SK-N-SH treated with all-trans-retinoic acid at 6 μM for 48 hours (cell line): ENCODE measurements at regions not wholly inside any gene's neighbourhood (a gene's known extent, or its start where the extent isn't known, plus 50 kb on each side); places are given as distances from the start of the nearest gene placed in this dataset.

Source experiments
- ATAC-seq: fragments of 200-7000 bp; cut with Tn5 transposase; 3 replicates; pipeline ENCODE4 v1.9.1; 2020; ENCODE audit warnings: mild to moderate bottlenecking, moderate library complexity
- ARNTL ChIP-seq: fragments of 450-650 bp; formaldehyde crosslinking; IDR thresholded peaks from 2 replicates; pipeline ENCODE4 v1.5.0; 2020; ENCODE audit warnings: low read depth, mild to moderate bottlenecking, moderate library complexity, borderline replicate concordance
- BACH2 ChIP-seq: fragments of 250-450 bp; sonication (Bioruptor Pico); IDR thresholded peaks from 2 replicates; pipeline ENCODE4 v1.9.0; 2021; ENCODE audit warnings: mild to moderate bottlenecking, borderline replicate concordance
- CSDC2 ChIP-seq: fragments of 250-450 bp; sonication (Bioruptor Pico); IDR thresholded peaks from 2 replicates; pipeline ENCODE4 v1.5.0; 2020; ENCODE audit warnings: mild to moderate bottlenecking, moderate library complexity
- PPARA ChIP-seq: fragments of 250-450 bp; sonication (Bioruptor Pico); IDR thresholded peaks from 2 replicates; pipeline ENCODE4 v1.5.0; 2020; ENCODE audit warnings: mild to moderate bottlenecking, borderline replicate concordance
- RARB ChIP-seq: fragments of 250-450 bp; sonication (Bioruptor Pico); IDR thresholded peaks from 2 replicates; pipeline ENCODE4 v1.8.0; 2021; ENCODE audit warnings: mild to moderate bottlenecking, moderate library complexity
- SNAI2 ChIP-seq: fragments of 250-450 bp; sonication (Bioruptor Pico); IDR thresholded peaks from 2 replicates; pipeline ENCODE4 v1.5.0; 2020; ENCODE audit warnings: mild to moderate bottlenecking, moderate library complexity
- ZC3H10 ChIP-seq: fragments of 250-450 bp; sonication (Bioruptor Pico); IDR thresholded peaks from 2 replicates; pipeline ENCODE4 v1.5.1; 2021; ENCODE audit warnings: mild to moderate bottlenecking, moderate library complexity
- ZFP3 ChIP-seq: fragments of 250-450 bp; sonication (Bioruptor Pico); IDR thresholded peaks from 2 replicates; pipeline ENCODE4 v1.5.0; 2020; ENCODE audit warnings: mild to moderate bottlenecking, moderate library complexity
- ZNF70 ChIP-seq: fragments of 450-650 bp; formaldehyde crosslinking; IDR thresholded peaks from 2 replicates; pipeline ENCODE4 v1.5.0; 2020; ENCODE audit warnings: mild to moderate bottlenecking, moderate library complexity
- ZNF8 ChIP-seq: fragments of 450-650 bp; formaldehyde crosslinking; IDR thresholded peaks from 2 replicates; pipeline ENCODE4 v1.5.0; 2020; ENCODE audit warnings: mild to moderate bottlenecking, moderate library complexity
- TF ChIP-seq, protein P1 (sequence below): fragments of 250-450 bp; sonication (Bioruptor Pico); IDR thresholded peaks from 2 replicates; pipeline ENCODE4 v1.5.1; 2021; ENCODE audit warnings: mild to moderate bottlenecking, moderate library complexity
- TF ChIP-seq, protein P2 (sequence below): fragments of 250-450 bp; sonication (Bioruptor Pico); IDR thresholded peaks from 2 replicates; pipeline ENCODE4 v1.8.0; 2020; ENCODE audit warnings: mild to moderate bottlenecking, moderate library complexity, borderline replicate concordance
- TF ChIP-seq, protein P3 (sequence below): fragments of 250-450 bp; sonication (Bioruptor Pico); IDR thresholded peaks from 2 replicates; pipeline ENCODE4 v1.5.0; 2020; ENCODE audit warnings: mild to moderate bottlenecking, moderate library complexity
- TF ChIP-seq, protein P4 (sequence below): fragments of 250-450 bp; sonication (Bioruptor Pico); IDR thresholded peaks from 2 replicates; pipeline ENCODE4 v1.5.1; 2020; ENCODE audit warnings: low read depth, mild to moderate bottlenecking, moderate library complexity

DNA sequence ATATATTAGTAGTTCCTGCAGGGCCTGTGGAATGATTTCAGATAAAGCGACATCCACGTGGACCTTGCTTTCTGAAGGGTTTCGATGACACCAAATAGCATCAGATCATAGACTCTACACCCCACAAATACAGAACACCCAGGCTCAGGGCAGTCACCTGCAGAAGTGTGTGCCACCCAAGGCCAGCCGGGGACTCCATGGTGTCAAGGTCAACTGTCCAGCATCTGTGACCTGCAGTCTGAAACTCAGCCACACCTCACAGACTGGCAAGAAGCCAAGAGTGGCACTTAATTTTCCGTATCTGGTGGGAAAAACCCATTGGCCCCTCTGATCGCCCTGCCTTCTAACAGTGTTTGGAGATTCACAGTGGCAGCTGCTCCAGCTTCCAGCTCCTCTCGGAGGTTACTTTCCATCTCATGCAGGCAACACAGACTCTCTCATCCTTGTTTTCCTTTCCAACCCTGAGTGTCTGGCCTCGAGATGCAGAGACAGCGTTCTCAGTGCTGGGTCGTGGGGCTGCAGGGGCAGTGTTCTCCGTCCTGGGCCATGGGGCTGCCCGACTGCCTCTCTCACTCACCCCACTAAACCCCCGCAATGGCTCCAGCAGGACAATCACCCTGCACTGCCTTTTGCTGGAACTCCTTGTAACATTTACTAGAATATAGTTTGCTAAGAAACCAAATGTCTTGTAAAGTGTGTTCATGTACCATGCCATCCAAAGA lies 221.9 kb downstream of the IRX2 start (continued):
- TF ChIP-seq, protein P1, sequence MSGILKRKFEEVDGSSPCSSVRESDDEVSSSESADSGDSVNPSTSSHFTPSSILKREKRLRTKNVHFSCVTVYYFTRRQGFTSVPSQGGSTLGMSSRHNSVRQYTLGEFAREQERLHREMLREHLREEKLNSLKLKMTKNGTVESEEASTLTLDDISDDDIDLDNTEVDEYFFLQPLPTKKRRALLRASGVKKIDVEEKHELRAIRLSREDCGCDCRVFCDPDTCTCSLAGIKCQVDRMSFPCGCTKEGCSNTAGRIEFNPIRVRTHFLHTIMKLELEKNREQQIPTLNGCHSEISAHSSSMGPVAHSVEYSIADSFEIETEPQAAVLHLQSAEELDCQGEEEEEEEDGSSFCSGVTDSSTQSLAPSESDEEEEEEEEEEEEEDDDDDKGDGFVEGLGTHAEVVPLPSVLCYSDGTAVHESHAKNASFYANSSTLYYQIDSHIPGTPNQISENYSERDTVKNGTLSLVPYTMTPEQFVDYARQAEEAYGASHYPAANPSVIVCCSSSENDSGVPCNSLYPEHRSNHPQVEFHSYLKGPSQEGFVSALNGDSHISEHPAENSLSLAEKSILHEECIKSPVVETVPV (CRISPR knock-in tag) = no peak
- TF ChIP-seq ZFP3 (CRISPR knock-in tag) (no peak), CSDC2 (no peak), SNAI2 (CRISPR knock-in tag) (no peak)

DNA sequence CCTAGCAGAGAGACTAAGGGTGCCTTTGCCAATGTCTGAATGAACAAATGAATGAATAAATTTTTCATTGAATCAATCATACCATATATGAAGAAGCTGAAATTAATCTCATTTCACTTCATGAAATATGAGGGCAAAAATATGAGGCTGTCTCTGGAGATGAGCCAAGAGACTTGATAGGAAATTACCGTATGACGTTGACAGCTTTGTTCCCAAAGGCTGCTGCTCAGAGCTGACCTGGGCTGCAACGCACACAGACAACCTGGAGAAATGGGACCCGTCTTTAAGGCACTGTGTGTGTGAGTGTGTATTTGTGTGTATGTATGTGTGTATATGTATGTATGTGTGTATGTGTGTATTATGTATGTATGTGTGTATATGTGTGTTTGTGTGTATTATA lies 226.1 kb downstream of the IRX2 start:
- no peak for ATAC-seq
- TF ChIP-seq ZFP3 (CRISPR knock-in tag) = no peak
- TF ChIP-seq ZNF8 (CRISPR knock-in tag) = no peak
- no peak for TF ChIP-seq PPARA (CRISPR knock-in tag)
- no peak for TF ChIP-seq ARNTL (CRISPR knock-in tag)
- TF ChIP-seq, all 23 proteins: peak for 0

DNA sequence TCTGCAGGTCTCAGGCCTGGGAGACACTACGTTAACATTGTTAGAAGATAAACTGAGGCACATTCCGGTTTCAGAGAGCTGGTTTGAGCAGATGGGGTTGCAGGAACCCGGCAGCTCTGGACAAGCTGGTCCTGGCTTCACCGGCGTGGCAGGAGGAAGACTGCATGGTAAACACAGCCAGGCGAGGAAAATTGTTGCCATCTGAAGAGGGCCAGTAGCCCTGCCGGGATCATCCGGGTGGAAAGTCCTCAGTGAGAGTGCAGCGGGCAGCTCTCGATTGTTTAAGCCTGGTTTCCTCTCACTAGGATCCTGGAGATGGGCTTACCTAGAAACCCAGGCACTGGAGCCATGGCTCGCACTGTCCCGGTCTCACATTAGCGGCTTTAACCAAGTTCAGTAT lies 226.9 kb downstream of the IRX2 start:
- TF ChIP-seq, protein P2, sequence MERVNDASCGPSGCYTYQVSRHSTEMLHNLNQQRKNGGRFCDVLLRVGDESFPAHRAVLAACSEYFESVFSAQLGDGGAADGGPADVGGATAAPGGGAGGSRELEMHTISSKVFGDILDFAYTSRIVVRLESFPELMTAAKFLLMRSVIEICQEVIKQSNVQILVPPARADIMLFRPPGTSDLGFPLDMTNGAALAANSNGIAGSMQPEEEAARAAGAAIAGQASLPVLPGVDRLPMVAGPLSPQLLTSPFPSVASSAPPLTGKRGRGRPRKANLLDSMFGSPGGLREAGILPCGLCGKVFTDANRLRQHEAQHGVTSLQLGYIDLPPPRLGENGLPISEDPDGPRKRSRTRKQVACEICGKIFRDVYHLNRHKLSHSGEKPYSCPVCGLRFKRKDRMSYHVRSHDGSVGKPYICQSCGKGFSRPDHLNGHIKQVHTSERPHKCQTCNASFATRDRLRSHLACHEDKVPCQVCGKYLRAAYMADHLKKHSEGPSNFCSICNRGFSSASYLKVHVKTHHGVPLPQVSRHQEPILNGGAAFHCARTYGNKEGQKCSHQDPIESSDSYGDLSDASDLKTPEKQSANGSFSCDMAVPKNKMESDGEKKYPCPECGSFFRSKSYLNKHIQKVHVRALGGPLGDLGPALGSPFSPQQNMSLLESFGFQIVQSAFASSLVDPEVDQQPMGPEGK (CRISPR knock-in tag) = no peak
- TF ChIP-seq, protein P3, sequence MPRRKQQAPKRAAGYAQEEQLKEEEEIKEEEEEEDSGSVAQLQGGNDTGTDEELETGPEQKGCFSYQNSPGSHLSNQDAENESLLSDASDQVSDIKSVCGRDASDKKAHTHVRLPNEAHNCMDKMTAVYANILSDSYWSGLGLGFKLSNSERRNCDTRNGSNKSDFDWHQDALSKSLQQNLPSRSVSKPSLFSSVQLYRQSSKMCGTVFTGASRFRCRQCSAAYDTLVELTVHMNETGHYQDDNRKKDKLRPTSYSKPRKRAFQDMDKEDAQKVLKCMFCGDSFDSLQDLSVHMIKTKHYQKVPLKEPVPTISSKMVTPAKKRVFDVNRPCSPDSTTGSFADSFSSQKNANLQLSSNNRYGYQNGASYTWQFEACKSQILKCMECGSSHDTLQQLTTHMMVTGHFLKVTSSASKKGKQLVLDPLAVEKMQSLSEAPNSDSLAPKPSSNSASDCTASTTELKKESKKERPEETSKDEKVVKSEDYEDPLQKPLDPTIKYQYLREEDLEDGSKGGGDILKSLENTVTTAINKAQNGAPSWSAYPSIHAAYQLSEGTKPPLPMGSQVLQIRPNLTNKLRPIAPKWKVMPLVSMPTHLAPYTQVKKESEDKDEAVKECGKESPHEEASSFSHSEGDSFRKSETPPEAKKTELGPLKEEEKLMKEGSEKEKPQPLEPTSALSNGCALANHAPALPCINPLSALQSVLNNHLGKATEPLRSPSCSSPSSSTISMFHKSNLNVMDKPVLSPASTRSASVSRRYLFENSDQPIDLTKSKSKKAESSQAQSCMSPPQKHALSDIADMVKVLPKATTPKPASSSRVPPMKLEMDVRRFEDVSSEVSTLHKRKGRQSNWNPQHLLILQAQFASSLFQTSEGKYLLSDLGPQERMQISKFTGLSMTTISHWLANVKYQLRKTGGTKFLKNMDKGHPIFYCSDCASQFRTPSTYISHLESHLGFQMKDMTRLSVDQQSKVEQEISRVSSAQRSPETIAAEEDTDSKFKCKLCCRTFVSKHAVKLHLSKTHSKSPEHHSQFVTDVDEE = no peak
- TF ChIP-seq ZNF8 (CRISPR knock-in tag) (no peak), ZNF70 (no peak)
- no peak for ATAC-seq

DNA sequence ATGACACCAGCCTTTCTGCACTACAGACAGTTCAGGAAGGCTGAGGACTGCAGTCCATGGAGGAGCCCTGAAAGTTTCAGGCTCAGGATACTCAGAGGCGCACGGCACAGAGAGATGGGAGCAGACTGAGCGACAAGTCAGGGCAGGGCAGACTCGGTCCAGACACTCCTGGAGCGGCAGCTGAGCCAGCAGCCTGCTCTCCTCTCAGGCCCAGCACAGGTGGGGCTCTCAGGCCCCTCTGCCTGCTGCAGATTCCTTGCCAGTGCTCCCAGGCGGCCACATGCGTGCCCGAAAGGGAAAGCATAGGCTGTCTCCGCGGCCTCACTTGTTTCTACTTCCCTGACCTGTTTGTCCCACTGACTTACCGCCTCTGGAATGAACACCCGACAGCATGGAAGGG lies 228.3 kb downstream of the IRX2 start:
- TF ChIP-seq BACH2 (CRISPR knock-in tag) = no peak
- no peak for TF ChIP-seq ZC3H10 (CRISPR knock-in tag)
- TF ChIP-seq, all 23 proteins: peak for 0

DNA sequence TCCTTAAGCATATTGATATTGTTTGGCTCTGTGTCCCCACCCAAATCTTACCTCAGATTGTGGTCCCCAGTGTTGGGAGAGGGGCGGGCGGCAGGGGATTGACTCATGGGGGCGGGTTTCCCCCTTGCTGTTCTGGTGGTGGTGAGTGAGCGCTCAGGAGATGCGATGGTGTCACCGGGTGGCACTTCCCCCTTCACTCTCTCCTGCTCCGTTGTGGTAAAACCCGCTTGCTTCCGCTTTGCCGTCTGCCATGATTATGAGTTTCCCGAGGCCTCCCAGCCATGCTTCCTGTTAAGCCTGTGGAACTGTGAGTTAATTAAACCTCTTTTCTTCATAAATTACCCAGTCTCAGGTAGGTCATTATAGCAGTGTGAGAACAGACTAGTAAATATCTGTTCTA lies 229.1 kb downstream of the IRX2 start:
- TF ChIP-seq ARNTL (CRISPR knock-in tag) (no peak), SNAI2 (CRISPR knock-in tag) (no peak), RARB (CRISPR knock-in tag) (no peak)
- TF ChIP-seq, protein P4, sequence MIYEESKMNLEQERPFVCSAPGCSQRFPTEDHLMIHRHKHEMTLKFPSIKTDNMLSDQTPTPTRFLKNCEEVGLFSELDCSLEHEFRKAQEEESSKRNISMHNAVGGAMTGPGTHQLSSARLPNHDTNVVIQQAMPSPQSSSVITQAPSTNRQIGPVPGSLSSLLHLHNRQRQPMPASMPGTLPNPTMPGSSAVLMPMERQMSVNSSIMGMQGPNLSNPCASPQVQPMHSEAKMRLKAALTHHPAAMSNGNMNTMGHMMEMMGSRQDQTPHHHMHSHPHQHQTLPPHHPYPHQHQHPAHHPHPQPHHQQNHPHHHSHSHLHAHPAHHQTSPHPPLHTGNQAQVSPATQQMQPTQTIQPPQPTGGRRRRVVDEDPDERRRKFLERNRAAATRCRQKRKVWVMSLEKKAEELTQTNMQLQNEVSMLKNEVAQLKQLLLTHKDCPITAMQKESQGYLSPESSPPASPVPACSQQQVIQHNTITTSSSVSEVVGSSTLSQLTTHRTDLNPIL (CRISPR knock-in tag) = no peak
- TF ChIP-seq, protein P2 (CRISPR knock-in tag) = no peak
- TF ChIP-seq, protein P3 = no peak
- ATAC-seq = no peak

More for the DNA sequence above, 228.3 kb downstream of the IRX2 start:
- ATAC-seq = no peak
